ENCODE measurements at regions not wholly inside any gene's neighbourhood (a gene's known extent, or its start where the extent isn't known, plus 50 kb on each side); places are given as distances from the start of the nearest gene placed in this dataset.

GRCh38 chr2:153096272-153096671, 377.9 kb downstream of the ARL6IP6 start:
- DNase-seq: no peak

- DNase-seq: no peak
Measured at GRCh38 chr2:153091344-153091743, 372.9 kb downstream of the ARL6IP6 start.

GRCh38 chr2:153079315-153079714, 360.9 kb downstream of the ARL6IP6 start:
- no peak for DNase-seq

GRCh38 chr2:153077311-153077710, 358.9 kb downstream of the ARL6IP6 start:
- DNase-seq: no peak

GRCh38 chr2:153074207-153074606, 355.8 kb downstream of the ARL6IP6 start:
- no peak for DNase-seq

GRCh38 chr2:153072813-153073212, 354.4 kb downstream of the ARL6IP6 start:
- DNase-seq: no peak

GRCh38 chr2:153072077-153072476, 353.7 kb downstream of the ARL6IP6 start:
- no peak for DNase-seq

GRCh38 chr2:153071090-153071489, 352.7 kb downstream of the ARL6IP6 start:
- no peak for DNase-seq

- DNase-seq: no peak
Measured at GRCh38 chr2:153068915-153069314, 350.5 kb downstream of the ARL6IP6 start.

GRCh38 chr2:153068052-153068451, 349.6 kb downstream of the ARL6IP6 start:
- no peak for DNase-seq

GRCh38 chr2:153059338-153060052, 341.1 kb downstream of the ARL6IP6 start:
- DNase-seq: no peak

- no peak for DNase-seq
Measured at GRCh38 chr2:153057743-153058142, 339.3 kb downstream of the ARL6IP6 start.

- DNase-seq: no peak
Measured at GRCh38 chr2:153055182-153055581, 336.8 kb downstream of the ARL6IP6 start.

GRCh38 chr2:153052807-153053559, 334.6 kb downstream of the ARL6IP6 start:
- DNase-seq: no peak

GRCh38 chr2:153047220-153047619, 328.8 kb downstream of the ARL6IP6 start:
- DNase-seq: no peak

- no peak for DNase-seq
Measured at GRCh38 chr2:153043385-153043784, 325.0 kb downstream of the ARL6IP6 start.

GRCh38 chr2:153028626-153029025, 310.2 kb downstream of the ARL6IP6 start:
- no peak for DNase-seq

GRCh38 chr2:153027533-153027932, 309.1 kb downstream of the ARL6IP6 start:
- DNase-seq: no peak

- no peak for DNase-seq
Measured at GRCh38 chr2:153020201-153020600, 301.8 kb downstream of the ARL6IP6 start.

GRCh38 chr2:153005071-153005730, 286.8 kb downstream of the ARL6IP6 start:
- no peak for DNase-seq

GRCh38 chr2:153004627-153005026, 286.2 kb downstream of the ARL6IP6 start:
- DNase-seq: no peak

- DNase-seq: no peak
Measured at GRCh38 chr2:152974146-152974545, 255.7 kb downstream of the ARL6IP6 start.

GRCh38 chr2:152971685-152972084, 253.3 kb downstream of the ARL6IP6 start:
- DNase-seq: no peak

GRCh38 chr2:152962446-152962845, 244.0 kb downstream of the ARL6IP6 start:
- DNase-seq: no peak

Measured in hematopoietic multipotent progenitor cell treated with erythropoietin and hydrocortisone succinate and interleukin-3 and kit ligand, for 6 days (in vitro differentiated cells).